Muscle of back (tissue), 3 donors: ENCODE measurements at regions not wholly inside any gene's neighbourhood (a gene's known extent, or its start where the extent isn't known, plus 50 kb on each side); places are given as distances from the start of the nearest gene placed in this dataset.

Experiments used
- DNase-seq, 3 donors: peaks; one replicate each; pipeline versions ENCODE4 v3.0.0 to v3.0.0-alpha.2; 2013

- no peak for DNase-seq
These were observed 51.2 kb upstream of the PALS2 start for GRCh38 chr7:24521917-24522623.
